ENCODE measurements at regions not wholly inside any gene's neighbourhood (a gene's known extent, or its start where the extent isn't known, plus 50 kb on each side); places are given as distances from the start of the nearest gene placed in this dataset.

GRCh38 chr18:61732854-61733253 lies 160.0 kb downstream of the RNF152 start (continued):
- TF ChIP-seq ASH2L (IDR thresholded peaks at IDR 0.05; ENCODE audit: borderline replicate concordance, low read depth): no peak
- TF ChIP-seq SIN3A (IDR thresholded peaks at IDR 0.05; ENCODE audit: low read depth, low read length): no peak
- no peak for TF ChIP-seq RCOR1 (conservative IDR thresholded peaks at IDR 0.05; ENCODE audit: low read depth, low read length)
- no peak for TF ChIP-seq HCFC1 (IDR thresholded peaks at IDR 0.05; ENCODE audit: low read length)
- TF ChIP-seq RAD21 (IDR thresholded peaks at IDR 0.05; ENCODE audit: insufficient read depth, low read depth, low read length): no peak
- no peak for TF ChIP-seq NFYB (IDR thresholded peaks at IDR 0.05; ENCODE audit: insufficient read depth, low read depth, low read length)
- no peak for TF ChIP-seq GABPA (IDR thresholded peaks at IDR 0.05; ENCODE audit: low read depth)
- TF ChIP-seq USF2 (IDR thresholded peaks at IDR 0.05; ENCODE audit: borderline replicate concordance, low read depth, low read length): no peak
- TF ChIP-seq PKNOX1 (IDR thresholded peaks at IDR 0.05): no peak
- TF ChIP-seq SUZ12 (IDR thresholded peaks at IDR 0.05; ENCODE audit: unreplicated experiment): no peak
- TF ChIP-seq ZBTB40 (IDR thresholded peaks at IDR 0.05; ENCODE audit: borderline replicate concordance): no peak
